GM18498 (cell line): ENCODE measurements at regions not wholly inside any gene's neighbourhood (a gene's known extent, or its start where the extent isn't known, plus 50 kb on each side); places are given as distances from the start of the nearest gene placed in this dataset.
"Not testable (repeated sequence)": the region's sequence is repeated elsewhere in the genome, so short reads cannot be mapped to it uniquely, and the experiment has no call there.

Source experiments
- ATAC-seq: cut with Tn5 transposase; IDR thresholded peaks from one replicate; pipeline ENCODE4 v1.9.1; 2021; ENCODE audit warnings: mild to moderate bottlenecking, moderate library complexity; ENCODE audit not compliant: unreplicated experiment

- ATAC-seq, result no peak
These were observed 238.2 kb upstream of the KCNN2 start for GRCh38 chr5:114123654-114124053.

- no peak for ATAC-seq
These were observed 215.5 kb upstream of the KCNN2 start for GRCh38 chr5:114146398-114146797.

- no peak for ATAC-seq
These were observed 213.6 kb upstream of the KCNN2 start for GRCh38 chr5:114148253-114148652.

GRCh38 chr5:114148728-114149127, 213.1 kb upstream of the KCNN2 start:
- not testable (repeated sequence) for ATAC-seq

GRCh38 chr5:114152656-114153360, 209.1 kb upstream of the KCNN2 start:
- ATAC-seq, result no peak

GRCh38 chr5:114153392-114153791, 208.5 kb upstream of the KCNN2 start:
- no peak for ATAC-seq

GRCh38 chr5:114153833-114154232, 208.0 kb upstream of the KCNN2 start:
- no peak for ATAC-seq

- ATAC-seq, result no peak
These were observed 195.8 kb upstream of the KCNN2 start for GRCh38 chr5:114166081-114166480.

- no peak for ATAC-seq
These were observed 187.7 kb upstream of the KCNN2 start for GRCh38 chr5:114174131-114174530.

GRCh38 chr5:114174837-114175236, 187.0 kb upstream of the KCNN2 start:
- ATAC-seq, result no peak

- ATAC-seq, result no peak
These were observed 185.5 kb upstream of the KCNN2 start for GRCh38 chr5:114176356-114176755.

- ATAC-seq, result no peak
These were observed 182.7 kb upstream of the KCNN2 start for GRCh38 chr5:114179134-114179533.

- no peak for ATAC-seq
These were observed 177.9 kb upstream of the KCNN2 start for GRCh38 chr5:114184006-114184405.

- no peak for ATAC-seq
These were observed 176.6 kb upstream of the KCNN2 start for GRCh38 chr5:114185274-114185673.

GRCh38 chr5:114191441-114191840, 170.4 kb upstream of the KCNN2 start:
- no peak for ATAC-seq

- no peak for ATAC-seq
These were observed 169.8 kb upstream of the KCNN2 start for GRCh38 chr5:114192108-114192507.

GRCh38 chr5:114201332-114201731, 160.5 kb upstream of the KCNN2 start:
- no peak for ATAC-seq

GRCh38 chr5:114204923-114205322, 156.9 kb upstream of the KCNN2 start:
- no peak for ATAC-seq

GRCh38 chr5:114206640-114207039, 155.2 kb upstream of the KCNN2 start:
- no peak for ATAC-seq

GRCh38 chr5:114207615-114208014, 154.3 kb upstream of the KCNN2 start:
- ATAC-seq, result no peak

GRCh38 chr5:114208120-114208519, 153.8 kb upstream of the KCNN2 start:
- ATAC-seq, result no peak

GRCh38 chr5:114208588-114208987, 153.3 kb upstream of the KCNN2 start:
- no peak for ATAC-seq

GRCh38 chr5:114210662-114211061, 151.2 kb upstream of the KCNN2 start:
- no peak for ATAC-seq
